ENCODE measurements at regions not wholly inside any gene's neighbourhood (a gene's known extent, or its start where the extent isn't known, plus 50 kb on each side); places are given as distances from the start of the nearest gene placed in this dataset.

DNA sequence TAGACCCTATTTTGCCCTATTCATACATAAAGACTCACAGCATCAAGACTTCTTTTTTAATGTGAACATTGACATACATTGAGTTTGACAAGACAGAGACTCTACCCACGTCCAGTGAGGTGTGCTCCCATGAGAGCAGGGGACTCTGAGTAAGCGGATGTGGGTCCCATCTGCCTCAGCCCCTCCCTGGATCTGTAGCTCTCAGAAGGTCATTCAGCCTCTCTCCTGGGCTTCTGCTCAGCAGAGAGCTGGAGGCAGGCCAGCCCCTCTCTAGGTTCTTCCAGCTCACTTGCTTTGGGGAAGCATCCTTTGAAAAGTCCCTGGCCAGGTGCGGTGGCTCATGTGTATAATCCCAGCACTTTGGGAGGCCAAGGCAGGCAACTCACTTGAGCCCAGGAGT, 146.9 kb upstream of the ZMIZ1 start:
- DNase-seq (ENCODE audit: low read depth, low spot score) (no peak), ATAC-seq (no peak)
- Histone ChIP-seq H3K9me2 (ENCODE audit: insufficient read depth) (no peaks in the 10 kb centered on the region), H3K4me1 (ENCODE audit: control insufficient read depth in 1 of 2, insufficient read depth in 2 of 2, low read length in 2 of 2) (peaks cover 4 to 25% of the 10 kb centered on the region in 2 experiments), H3K9me3 (ENCODE audit: control insufficient read depth in 1 of 2, insufficient read depth in 1 of 2, low read depth in 1 of 2, low read length in 2 of 2) (no peaks in the 10 kb centered on the region), H3K36me3 (ENCODE audit: control insufficient read depth in 1 of 2, insufficient read depth in 2 of 2, low read length in 2 of 2) (no peaks in the 10 kb centered on the region), H3K79me2 (ENCODE audit: insufficient read depth, low read length) (no peaks in the 10 kb centered on the region), H2AFZ (ENCODE audit: low read depth, low read length, poor library complexity, severe bottlenecking) (no peak overlapping the region), H3K9ac (ENCODE audit: low read length) (no peak overlapping the region), H3K27ac (ENCODE audit: low read depth, low read length) (no peak overlapping the region), H4K20me1 (ENCODE audit: insufficient read depth) (no peaks in the 10 kb centered on the region), H3K4me3 (replicated peaks in 1 of 2; ENCODE audit: low read depth in 1 of 2, low read length in 2 of 2) (no peak overlapping the region), H3K4me2 (ENCODE audit: low read length) (no peak overlapping the region), H3K27me3 (ENCODE audit: insufficient read depth, low read length) (no peaks in the 10 kb centered on the region)
- TF ChIP-seq EGR1 (IDR thresholded peaks at IDR 0.05; ENCODE audit: low read depth) (no peak), ZNF274 (IDR thresholded peaks at IDR 0.05; ENCODE audit: low read depth, low read length) (no peak), SIN3A (IDR thresholded peaks at IDR 0.05; ENCODE audit: low read depth) (no peak), CBX3 (IDR thresholded peaks at IDR 0.05; ENCODE audit: low read depth) (no peak), TCF7L2 (IDR thresholded peaks at IDR 0.05; ENCODE audit: borderline replicate concordance, extremely low read depth, insufficient read depth, insufficient read length) (no peak), CEBPB (IDR thresholded peaks at IDR 0.05; ENCODE audit: low read depth) (no peak), EZH2 (IDR thresholded peaks at IDR 0.05) (no peak), POLR2AphosphoS5 (IDR thresholded peaks at IDR 0.05; ENCODE audit: low read depth, low read length) (no peak)
- TF ChIP-seq, protein P1, sequence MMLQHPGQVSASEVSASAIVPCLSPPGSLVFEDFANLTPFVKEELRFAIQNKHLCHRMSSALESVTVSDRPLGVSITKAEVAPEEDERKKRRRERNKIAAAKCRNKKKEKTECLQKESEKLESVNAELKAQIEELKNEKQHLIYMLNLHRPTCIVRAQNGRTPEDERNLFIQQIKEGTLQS (IDR thresholded peaks at IDR 0.05), result no peak
- TF ChIP-seq, protein P2, sequence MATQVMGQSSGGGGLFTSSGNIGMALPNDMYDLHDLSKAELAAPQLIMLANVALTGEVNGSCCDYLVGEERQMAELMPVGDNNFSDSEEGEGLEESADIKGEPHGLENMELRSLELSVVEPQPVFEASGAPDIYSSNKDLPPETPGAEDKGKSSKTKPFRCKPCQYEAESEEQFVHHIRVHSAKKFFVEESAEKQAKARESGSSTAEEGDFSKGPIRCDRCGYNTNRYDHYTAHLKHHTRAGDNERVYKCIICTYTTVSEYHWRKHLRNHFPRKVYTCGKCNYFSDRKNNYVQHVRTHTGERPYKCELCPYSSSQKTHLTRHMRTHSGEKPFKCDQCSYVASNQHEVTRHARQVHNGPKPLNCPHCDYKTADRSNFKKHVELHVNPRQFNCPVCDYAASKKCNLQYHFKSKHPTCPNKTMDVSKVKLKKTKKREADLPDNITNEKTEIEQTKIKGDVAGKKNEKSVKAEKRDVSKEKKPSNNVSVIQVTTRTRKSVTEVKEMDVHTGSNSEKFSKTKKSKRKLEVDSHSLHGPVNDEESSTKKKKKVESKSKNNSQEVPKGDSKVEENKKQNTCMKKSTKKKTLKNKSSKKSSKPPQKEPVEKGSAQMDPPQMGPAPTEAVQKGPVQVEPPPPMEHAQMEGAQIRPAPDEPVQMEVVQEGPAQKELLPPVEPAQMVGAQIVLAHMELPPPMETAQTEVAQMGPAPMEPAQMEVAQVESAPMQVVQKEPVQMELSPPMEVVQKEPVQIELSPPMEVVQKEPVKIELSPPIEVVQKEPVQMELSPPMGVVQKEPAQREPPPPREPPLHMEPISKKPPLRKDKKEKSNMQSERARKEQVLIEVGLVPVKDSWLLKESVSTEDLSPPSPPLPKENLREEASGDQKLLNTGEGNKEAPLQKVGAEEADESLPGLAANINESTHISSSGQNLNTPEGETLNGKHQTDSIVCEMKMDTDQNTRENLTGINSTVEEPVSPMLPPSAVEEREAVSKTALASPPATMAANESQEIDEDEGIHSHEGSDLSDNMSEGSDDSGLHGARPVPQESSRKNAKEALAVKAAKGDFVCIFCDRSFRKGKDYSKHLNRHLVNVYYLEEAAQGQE (IDR thresholded peaks at IDR 0.05; ENCODE audit: low read depth), result no peak
- TF ChIP-seq, protein P3, sequence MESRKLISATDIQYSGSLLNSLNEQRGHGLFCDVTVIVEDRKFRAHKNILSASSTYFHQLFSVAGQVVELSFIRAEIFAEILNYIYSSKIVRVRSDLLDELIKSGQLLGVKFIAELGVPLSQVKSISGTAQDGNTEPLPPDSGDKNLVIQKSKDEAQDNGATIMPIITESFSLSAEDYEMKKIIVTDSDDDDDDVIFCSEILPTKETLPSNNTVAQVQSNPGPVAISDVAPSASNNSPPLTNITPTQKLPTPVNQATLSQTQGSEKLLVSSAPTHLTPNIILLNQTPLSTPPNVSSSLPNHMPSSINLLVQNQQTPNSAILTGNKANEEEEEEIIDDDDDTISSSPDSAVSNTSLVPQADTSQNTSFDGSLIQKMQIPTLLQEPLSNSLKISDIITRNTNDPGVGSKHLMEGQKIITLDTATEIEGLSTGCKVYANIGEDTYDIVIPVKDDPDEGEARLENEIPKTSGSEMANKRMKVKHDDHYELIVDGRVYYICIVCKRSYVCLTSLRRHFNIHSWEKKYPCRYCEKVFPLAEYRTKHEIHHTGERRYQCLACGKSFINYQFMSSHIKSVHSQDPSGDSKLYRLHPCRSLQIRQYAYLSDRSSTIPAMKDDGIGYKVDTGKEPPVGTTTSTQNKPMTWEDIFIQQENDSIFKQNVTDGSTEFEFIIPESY (IDR thresholded peaks at IDR 0.05; ENCODE audit: extremely low read depth, insufficient replicate concordance, low read length), result no peak
- ChIA-PET POLR2A (no interaction called here), RAD21 (ENCODE audit: low non-redundant PET in 1 of 2, low total read pairs in 2 of 2, uncharacterized antibody in 2 of 2, unreplicated experiment in 2 of 2) (no interaction called here), CTCF (no interaction called here)
- intact Hi-C loops (cut with micrococcal nuclease), result no loop called here
- no TSS peak for BruUV-seq (replicated peaks)

Measured in HCT116 (cell line).